GM12892 (cell line): ENCODE measurements at regions not wholly inside any gene's neighbourhood (a gene's known extent, or its start where the extent isn't known, plus 50 kb on each side); places are given as distances from the start of the nearest gene placed in this dataset.
"Not testable (repeated sequence)": the region's sequence is repeated elsewhere in the genome, so short reads cannot be mapped to it uniquely, and the experiment has no call there.

ENCODE experiments used
- DNase-seq: peaks from one replicate; pipeline ENCODE4 v3.0.0; 2011; ENCODE audit not compliant: insufficient read length
- FAIRE-seq: peaks from 2 replicates; lab custom pipeline; 2011; peaks lifted over from hg19 to GRCh38; lab: Jason Lieb, UNC
- POLR2A ChIP-seq: IDR thresholded peaks from 2 replicates; pipeline ENCODE4 v1.6.1; 2011; ENCODE audit warnings: low read depth, low read length, control low read depth
- POLR2AphosphoS5 ChIP-seq: IDR thresholded peaks from 2 replicates; pipeline ENCODE4 v1.6.1; 2011; ENCODE audit warnings: low read depth, low read length, control low read depth
- TAF1 ChIP-seq: IDR thresholded peaks from 2 replicates; pipeline ENCODE4 v1.6.1; 2011; ENCODE audit warnings: low read depth, mild to moderate bottlenecking, control low read depth, low read length, borderline replicate concordance

DNA sequence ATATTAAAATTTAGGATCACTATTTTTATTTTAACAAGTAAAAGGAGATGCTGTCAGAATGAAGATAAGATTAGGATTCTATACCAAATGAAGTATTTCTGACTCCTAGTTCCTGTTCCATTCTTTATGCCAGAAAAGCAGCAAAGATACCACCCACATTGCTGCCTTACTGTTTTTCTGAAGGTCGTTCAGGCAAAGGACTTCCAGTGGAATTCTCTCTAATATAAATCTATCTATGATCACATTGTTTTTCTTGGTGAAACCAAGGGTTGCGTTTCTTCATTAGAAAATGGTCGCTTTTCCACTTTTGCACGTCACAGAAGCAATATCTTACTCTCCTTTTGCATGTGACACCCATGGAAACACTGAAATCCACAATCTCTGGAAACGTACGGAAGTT lies 594.8 kb upstream of the ADGRL2 start:
- no peak for TF ChIP-seq POLR2A
- no peak for TF ChIP-seq TAF1
- no peak for TF ChIP-seq POLR2AphosphoS5
- no peak for FAIRE-seq
- no peak for DNase-seq

DNA sequence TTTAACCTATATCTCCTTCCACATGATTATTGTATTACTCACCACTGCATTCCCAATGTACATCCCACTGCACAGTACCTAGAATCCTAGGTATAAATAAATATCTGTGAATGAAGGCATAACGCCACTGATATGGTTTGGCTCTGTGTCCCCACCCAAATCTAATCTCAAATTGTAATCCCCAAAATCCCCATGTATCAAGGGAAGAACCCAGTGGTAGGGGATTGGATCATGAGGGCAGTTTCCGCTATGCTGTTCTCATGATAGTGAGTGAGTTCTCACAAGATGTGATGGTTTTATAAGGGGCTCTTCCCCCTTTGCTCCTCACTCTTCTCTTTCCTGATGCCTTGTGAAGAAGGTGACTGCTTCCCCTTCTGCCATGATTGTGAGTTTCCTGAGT lies 599.0 kb upstream of the ADGRL2 start:
- FAIRE-seq: no peak
- TF ChIP-seq POLR2AphosphoS5 (no peak), POLR2A (no peak)
- no peak for DNase-seq

DNA sequence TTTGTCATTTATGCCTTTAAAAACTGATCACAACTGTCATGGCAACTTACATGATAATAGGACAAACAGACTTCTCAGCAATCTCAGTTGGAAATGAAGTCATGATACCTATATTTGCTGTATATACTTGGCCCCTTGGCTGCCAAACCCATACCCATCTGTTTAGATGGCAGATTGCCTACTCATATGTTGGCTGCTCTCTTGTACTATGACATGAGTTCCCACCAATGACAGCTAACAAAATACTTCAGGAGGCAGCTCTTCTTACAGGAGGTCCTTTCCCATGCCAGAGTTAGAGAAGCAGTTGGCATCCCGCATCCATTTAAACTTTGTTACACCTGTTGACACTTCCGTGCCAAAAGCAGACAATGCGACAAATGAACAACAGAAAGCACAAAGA lies 603.1 kb upstream of the ADGRL2 start:
- no peak for TF ChIP-seq TAF1
- TF ChIP-seq POLR2AphosphoS5: no peak
- no peak for TF ChIP-seq POLR2A
- no peak for DNase-seq
- FAIRE-seq: no peak

DNA sequence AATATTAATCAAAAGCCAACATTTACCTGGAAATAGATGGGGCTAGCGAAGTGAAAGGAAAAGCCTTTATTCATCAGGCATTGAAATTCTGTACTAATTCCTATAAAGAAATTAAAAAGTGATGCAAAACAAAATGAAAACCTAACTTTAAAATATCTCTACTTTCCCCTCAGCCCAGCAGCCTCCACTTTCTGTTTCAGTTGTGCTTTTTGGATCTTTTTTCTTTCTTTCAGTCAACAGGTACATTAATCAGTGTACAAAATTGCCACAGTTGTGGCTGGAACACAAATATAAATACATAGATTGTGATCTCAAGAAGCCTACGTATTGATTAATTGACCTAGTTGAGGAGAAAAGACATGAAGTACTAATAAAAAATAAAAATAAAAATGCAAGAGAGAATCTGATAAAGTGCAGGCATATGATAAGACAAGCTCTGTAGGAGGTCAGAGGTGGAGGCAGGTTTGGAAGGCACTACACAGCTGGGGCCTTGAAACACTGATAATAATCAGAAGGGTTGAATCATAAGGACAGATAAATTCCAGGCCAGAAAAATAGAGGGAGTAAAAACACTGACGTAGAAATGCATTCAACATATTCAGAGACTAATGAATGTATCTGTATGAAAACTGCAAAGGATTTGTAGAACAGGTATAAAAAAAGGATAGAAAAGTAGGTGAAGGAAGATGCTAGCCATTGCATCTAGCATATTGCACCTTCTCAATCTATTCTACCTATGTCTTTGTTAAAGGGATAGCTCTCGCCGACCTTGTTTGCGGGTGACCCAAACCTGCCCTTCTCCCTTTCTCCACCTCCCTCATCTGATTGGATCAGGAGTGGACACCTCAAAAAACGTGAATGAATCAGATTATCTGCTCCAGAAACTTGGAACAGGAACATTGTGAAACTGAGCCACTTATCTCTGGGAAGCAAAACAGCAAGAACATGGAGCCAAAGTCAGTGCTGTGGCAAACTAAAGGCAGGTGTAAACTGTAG lies 607.8 kb upstream of the ADGRL2 start:
- DNase-seq: no peak
- FAIRE-seq: no peak
- no peak for TF ChIP-seq TAF1
- TF ChIP-seq POLR2AphosphoS5: no peak
- no peak for TF ChIP-seq POLR2A

DNA sequence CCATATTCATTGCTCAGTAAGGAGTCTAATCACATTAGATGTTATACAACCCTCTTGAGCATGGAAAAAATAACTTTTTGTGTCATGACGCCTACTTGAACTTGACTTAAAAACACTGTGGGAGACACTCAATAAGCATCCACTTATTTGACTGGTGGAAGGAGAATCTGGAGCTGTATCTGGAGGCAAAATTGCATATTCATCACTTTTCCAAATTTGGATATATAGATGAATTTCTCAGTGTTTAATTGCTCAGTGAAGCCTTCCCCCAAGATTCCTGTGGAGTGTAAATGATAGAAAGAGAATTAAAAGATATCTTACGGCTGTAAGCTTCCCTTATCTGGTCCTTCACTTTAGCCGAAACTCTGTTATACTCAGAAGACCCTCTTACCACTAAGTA lies 610.7 kb upstream of the ADGRL2 start:
- FAIRE-seq: no peak
- TF ChIP-seq POLR2A (no peak), TAF1 (no peak), POLR2AphosphoS5 (no peak)
- DNase-seq: no peak

DNA sequence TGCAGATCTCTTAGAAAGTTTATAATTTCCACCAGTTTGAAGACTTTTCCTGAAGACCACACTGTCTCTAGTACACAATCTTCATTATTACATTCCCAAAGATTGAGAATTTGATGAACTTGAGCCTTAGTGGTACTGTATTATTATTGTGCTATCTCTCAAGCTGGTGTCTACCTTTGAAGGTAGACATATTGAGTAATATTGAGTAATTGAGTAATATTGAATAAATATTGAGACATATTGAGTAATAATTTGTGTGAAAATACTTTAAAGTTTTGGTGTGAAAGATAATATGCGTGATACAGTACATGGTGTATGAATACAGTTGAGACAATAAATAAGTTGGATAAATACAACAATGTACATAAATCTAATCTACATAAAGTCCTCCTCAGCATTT lies 613.1 kb upstream of the ADGRL2 start:
- DNase-seq (no peak), FAIRE-seq (no peak)
- no peak for TF ChIP-seq TAF1
- TF ChIP-seq POLR2A: no peak
- TF ChIP-seq POLR2AphosphoS5: no peak

DNA sequence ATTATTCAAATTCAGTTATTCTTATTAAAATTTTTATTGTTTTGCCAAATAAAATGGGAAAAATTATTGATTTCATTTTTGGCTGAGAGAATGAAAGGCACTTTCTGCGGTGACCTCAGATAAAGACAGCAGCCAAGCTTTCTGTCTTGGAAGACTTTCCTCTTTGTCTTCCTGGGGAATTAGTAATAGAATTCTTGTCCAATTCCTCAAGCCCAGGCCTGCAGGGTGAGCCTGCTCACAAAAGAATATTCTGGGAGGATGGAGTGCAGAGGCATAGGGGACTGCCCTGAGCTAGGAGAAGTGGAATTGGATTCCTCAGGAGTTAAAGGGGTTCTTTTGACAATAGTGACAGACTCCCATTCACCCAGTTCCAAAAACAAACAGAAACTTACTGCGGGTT lies 614.5 kb upstream of the ADGRL2 start:
- TF ChIP-seq POLR2AphosphoS5: no peak
- TF ChIP-seq POLR2A: no peak
- no peak for TF ChIP-seq TAF1
- FAIRE-seq (no peak), DNase-seq (no peak)

DNA sequence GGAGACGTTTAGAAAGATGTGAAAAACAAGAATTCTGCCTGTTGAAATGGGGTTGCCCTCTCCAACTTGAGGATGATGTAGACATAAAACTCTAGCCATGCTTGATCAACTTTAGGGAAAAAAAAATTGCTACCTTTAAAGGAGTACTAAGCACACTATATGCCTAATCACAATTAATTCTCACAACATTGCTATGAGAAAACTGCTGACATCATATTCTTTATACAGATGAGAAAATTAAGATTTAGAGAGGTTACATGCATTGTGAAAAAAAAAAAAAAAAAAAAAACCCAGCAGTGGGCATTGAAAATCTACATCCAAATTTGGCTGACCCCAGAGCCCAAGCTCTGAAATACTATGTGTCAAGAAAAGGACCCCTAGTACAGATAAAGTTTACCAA lies 617.2 kb upstream of the ADGRL2 start:
- DNase-seq: no peak
- TF ChIP-seq POLR2AphosphoS5 (no peak), POLR2A (no peak), TAF1 (no peak)
- no peak for FAIRE-seq

DNA sequence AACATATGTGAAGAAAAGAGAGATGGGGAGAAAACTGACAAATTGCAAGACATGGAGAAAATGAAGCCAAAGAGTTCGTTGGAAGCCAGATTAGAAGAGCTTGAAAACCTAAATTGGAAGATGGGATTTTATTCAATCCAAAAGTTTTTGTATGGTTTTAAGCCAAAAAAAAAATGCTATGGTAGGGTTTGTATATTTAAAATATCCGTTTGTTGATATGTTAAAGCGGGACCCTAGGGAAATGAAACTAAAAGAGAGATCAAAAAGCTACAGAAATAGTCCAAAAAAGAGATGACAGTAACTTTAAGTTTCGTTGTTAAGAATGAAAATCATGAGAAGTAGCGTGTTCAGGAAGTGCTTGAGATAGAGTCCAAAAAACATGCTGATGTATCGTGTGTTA lies 617.7 kb upstream of the ADGRL2 start:
- TF ChIP-seq POLR2AphosphoS5: no peak
- TF ChIP-seq POLR2A: no peak
- TF ChIP-seq TAF1: no peak
- no peak for DNase-seq
- FAIRE-seq: no peak

DNA sequence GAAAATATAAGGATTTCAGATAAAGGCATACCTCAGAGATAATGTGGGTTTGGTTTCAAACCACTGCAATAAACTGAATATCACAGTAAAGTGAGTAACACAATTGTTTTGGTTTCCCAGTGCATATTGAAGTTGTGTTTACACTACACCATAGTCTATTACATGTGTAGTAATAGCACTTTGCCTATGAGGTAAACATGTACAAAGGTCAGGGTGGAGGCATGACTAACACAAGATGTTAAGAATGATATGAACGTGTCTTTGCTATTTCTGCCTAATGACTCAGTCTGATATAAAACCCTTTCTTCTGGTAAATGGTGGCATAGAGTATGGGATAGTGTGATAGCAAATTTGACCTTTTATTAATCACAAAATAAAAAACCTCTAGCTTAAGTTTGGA lies 621.5 kb upstream of the ADGRL2 start:
- FAIRE-seq (no peak), DNase-seq (no peak)
- no peak for TF ChIP-seq POLR2A
- no peak for TF ChIP-seq TAF1
- TF ChIP-seq POLR2AphosphoS5: no peak

DNA sequence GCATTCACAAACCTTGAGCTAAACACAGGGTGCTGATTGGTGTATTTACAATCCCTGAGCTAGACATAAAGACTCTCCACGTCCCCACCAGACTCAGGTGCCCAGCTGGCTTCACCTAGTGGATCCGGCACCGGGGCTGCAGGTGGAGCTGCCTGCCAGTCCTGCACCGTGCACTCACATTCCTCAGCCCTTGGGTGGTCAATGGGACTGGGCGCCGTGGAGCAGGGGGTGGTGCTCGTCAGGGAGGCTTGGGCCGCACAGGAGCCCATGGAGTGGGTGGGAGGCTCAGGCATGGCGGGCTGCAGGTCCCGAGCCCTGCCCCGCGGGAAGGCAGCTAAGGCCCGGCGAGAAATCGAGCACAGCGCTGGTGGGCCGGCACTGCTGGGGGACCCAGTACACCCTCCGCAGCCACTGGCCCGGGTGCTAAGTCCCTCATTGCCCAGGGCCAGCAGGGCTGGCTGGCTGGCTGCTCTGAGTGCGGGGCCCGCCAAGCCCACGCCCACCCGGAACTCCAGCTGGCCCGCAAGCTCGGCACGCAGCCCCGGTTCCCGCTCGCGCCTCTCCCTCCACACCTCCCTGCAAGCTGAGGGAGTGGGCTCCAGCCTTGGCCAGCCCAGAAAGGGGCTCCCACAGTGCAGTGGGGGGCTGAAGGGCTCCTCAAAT lies 622.2 kb upstream of the ADGRL2 start:
- not testable (repeated sequence) for FAIRE-seq, DNase-seq

DNA sequence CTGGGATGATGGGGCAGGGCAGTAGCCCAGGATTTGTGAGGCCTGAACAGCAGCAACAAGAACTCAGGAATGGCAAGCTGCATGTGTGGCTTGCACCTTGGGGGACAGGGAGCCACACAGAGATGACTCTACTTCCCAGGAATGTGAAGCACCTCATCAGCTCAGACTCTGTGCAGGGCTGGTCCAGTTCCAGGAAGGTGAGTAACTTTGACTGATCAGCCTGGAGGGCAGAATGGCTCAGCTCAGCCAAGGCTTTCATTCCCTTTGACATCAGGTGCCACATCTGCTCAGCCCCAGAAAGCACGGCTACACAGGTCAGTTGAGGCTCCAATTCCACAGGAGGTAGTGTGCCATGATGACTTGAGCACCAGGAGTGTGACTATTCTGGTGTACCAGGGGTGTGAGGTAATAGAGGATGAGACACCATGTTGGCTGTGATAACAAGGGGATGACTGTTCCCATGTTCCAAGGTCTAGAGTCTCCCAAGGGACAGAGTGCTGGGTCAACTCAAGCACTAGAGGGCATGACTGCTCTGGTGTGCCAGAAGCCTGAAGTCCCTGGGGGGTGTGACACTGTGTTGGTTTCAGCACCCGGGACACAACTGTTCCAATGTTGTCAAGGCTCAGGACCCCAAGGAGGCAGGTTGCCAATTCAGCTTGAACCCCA lies 625.8 kb upstream of the ADGRL2 start:
- no peak for TF ChIP-seq POLR2A
- TF ChIP-seq POLR2AphosphoS5: no peak
- TF ChIP-seq TAF1: no peak
- no peak for FAIRE-seq
- DNase-seq: no peak
